ENCODE measurements at regions not wholly inside any gene's neighbourhood (a gene's known extent, or its start where the extent isn't known, plus 50 kb on each side); places are given as distances from the start of the nearest gene placed in this dataset.

DNA sequence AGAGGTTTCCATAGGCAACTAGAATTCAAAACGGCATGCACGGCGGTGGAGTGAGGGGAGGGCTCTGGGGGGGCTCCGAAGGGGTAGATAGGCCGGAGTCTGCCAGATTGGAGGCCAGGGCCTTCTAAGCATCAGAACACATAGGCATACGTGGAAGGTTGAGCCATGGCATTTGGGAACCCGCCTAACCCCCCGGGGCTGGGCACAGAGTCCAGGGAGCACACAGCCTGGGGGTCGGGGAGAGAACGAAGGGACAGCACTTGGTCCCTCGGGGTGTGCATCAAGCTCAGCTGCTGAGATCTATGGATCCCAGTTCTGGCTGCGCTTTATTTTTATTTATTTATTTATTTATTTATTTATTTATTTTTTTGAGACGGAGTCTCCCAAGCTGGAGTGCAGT is 89.4 kb upstream of the TNS3 start:
- Histone ChIP-seq H4K20me1 (ENCODE audit: insufficient read depth, low read length) (no peaks in the 10 kb centered on the region), H3K79me1 (ENCODE audit: low read depth in 1 of 2, low read length in 2 of 2) (0 out of 4 replicates have a peak, but pooled peaks cover 0 to 3% of the 10 kb centered on the region in 2 experiments), H3K27ac (ENCODE audit: insufficient read depth, low read length) (no peak overlapping the region), H2AFZ (replicated peaks; ENCODE audit: low read length, poor library complexity) (no peak overlapping the region), H3K36me3 (ENCODE audit: control insufficient read depth, insufficient read depth, low read length) (no peaks in the 10 kb centered on the region), H3K23ac (ENCODE audit: low read depth, low read length) (no peak overlapping the region), H2AK5ac (ENCODE audit: low read depth, low read length) (peak overlapping the region; percentile 18; the same call in 1 of the 2 replicates), H3K18ac (ENCODE audit: low read depth, low read length) (no peak overlapping the region), H3K4me1 (ENCODE audit: control insufficient read depth, insufficient read depth, low read length) (peaks cover 14% of the 10 kb centered on the region), H3K9me3 (ENCODE audit: control insufficient read depth, insufficient read depth, low read length) (no peaks in the 10 kb centered on the region), H2AK9ac (replicated peaks; ENCODE audit: low read depth, low read length, poor library complexity) (no peak overlapping the region), H4K8ac (ENCODE audit: low read depth in 2 of 2, low read length in 2 of 2) (no peak overlapping the region), H2BK120ac (ENCODE audit: low read depth, low read length) (no peak overlapping the region; the same call in 1 of the 2 replicates), H3K27me3 (ENCODE audit: control insufficient read depth, insufficient read depth, low read length) (no peaks in the 10 kb centered on the region), H2BK15ac (ENCODE audit: low read depth, low read length) (no peak overlapping the region), H3K56ac (ENCODE audit: extremely low read depth, insufficient read depth, low read length) (no peak overlapping the region), H4K5ac (ENCODE audit: low read depth, low read length) (no peak overlapping the region), H3K4me3 (ENCODE audit: insufficient read depth, low read depth, low read length) (no peak overlapping the region), H2BK20ac (ENCODE audit: low read depth, low read length) (no peak overlapping the region), H3K4ac (ENCODE audit: low read depth, low read length) (no peak overlapping the region), H2BK5ac (ENCODE audit: low read depth, low read length, poor library complexity, severe bottlenecking) (no peak overlapping the region), H3K9ac (ENCODE audit: low read depth, low read length) (no peak overlapping the region), H3K14ac (replicated peaks; ENCODE audit: low read depth, low read length) (no peak overlapping the region), H3K4me2 (ENCODE audit: low read depth, low read length) (no peak overlapping the region), H4K91ac (ENCODE audit: insufficient read depth, low read depth, low read length) (no peak overlapping the region), H3K9me1 (ENCODE audit: insufficient read depth, low read length) (peaks cover 33% of the 10 kb centered on the region)
- in situ Hi-C loops (cut with MboI; ENCODE audit: low sequenced_read_pairs) = no loop called here
- 93% methylated on average over 6 of the region's 13 CpGs; no CpG with 5 or more reads in 1 of the 2 experiments for WGBS, 2 experiments (ENCODE audit: extremely low coverage in 2 of 2, insufficient read length in 1 of 2)
- dilution Hi-C loops (cut with HindIII; ENCODE audit: low sequenced_read_pairs, unreplicated experiment) = no loop called here
- no TSS peak for BruUV-seq (replicated peaks)
- intact Hi-C loops (cut with micrococcal nuclease) = no loop called here
- TF ChIP-seq RAD21 (IDR thresholded peaks at IDR 0.05; ENCODE audit: low read length) = no peak
- CTCF ChIA-PET = interaction anchor here (0.5 kb wide), 1 partner anchor 9 kb away, joined by 4 read pairs; no protein-coding TSS in a partner anchor
- ATAC-seq (ENCODE audit: low read depth) = no peak
- no peak for DNase-seq
- POLR2A ChIA-PET (ENCODE audit: unreplicated experiment) = no interaction called here
